H1 (cell line): ENCODE measurements at regions not wholly inside any gene's neighbourhood (a gene's known extent, or its start where the extent isn't known, plus 50 kb on each side); places are given as distances from the start of the nearest gene placed in this dataset.

Experiments
- BCL11A ChIP-seq, 2 experiments: IDR thresholded peaks; one replicate each; pipeline ENCODE4 v1.6.1; 2011; ENCODE audit warnings: low read depth in 2 of 2, low read length in 2 of 2, mild to moderate bottlenecking in 2 of 2
- POLR2AphosphoS5 ChIP-seq: IDR thresholded peaks from 2 replicates; pipeline ENCODE4 v1.6.1; 2011; ENCODE audit warnings: low read depth, low read length
- SP2 ChIP-seq: IDR thresholded peaks from 2 replicates; pipeline ENCODE4 v1.6.1; 2012; ENCODE audit warnings: mild to moderate bottlenecking, low read length, inconsistent platforms
- SRF ChIP-seq: IDR thresholded peaks from 2 replicates; pipeline ENCODE4 v1.6.1; 2011; ENCODE audit warnings: mild to moderate bottlenecking, low read depth, low read length, moderate library complexity
- TF ChIP-seq, protein P1 (sequence below): fragments of 300-600 bp; sonication (generic); IDR thresholded peaks from 2 replicates; pipeline ENCODE4 v1.7.1; 2012; ENCODE audit warnings: low read length, moderate library complexity, mild to moderate bottlenecking, inconsistent platforms; ENCODE audit not compliant: insufficient replicate concordance
- TF ChIP-seq, protein P2 (sequence below): IDR thresholded peaks from 2 replicates; pipeline ENCODE4 v1.6.1; 2011; ENCODE audit warnings: low read length, improper control_type of control experiment
- TF ChIP-seq, protein P3 (sequence below): IDR thresholded peaks from 2 replicates; pipeline ENCODE4 v1.6.1; 2012; ENCODE audit warnings: inconsistent platforms

DNA sequence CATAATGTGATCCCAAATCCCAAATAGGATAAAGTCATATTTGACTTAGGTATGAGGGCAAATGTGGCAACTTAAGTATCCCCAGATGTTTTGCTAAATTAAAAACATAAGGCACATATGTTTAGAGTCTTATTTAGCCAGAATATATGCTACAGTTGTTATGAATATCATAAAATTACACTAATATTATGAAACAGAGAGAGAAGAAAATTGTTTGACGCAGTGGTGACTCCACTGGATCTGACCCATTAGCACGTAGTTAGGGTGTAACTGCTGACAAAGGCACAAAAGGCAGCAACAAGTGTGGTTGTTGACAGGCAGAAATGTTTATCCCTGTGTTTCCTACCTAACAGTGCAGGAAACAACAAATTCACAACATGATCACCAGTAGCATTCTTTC is 152.4 kb upstream of the THBS2 start (continued):
- TF ChIP-seq, protein P1, sequence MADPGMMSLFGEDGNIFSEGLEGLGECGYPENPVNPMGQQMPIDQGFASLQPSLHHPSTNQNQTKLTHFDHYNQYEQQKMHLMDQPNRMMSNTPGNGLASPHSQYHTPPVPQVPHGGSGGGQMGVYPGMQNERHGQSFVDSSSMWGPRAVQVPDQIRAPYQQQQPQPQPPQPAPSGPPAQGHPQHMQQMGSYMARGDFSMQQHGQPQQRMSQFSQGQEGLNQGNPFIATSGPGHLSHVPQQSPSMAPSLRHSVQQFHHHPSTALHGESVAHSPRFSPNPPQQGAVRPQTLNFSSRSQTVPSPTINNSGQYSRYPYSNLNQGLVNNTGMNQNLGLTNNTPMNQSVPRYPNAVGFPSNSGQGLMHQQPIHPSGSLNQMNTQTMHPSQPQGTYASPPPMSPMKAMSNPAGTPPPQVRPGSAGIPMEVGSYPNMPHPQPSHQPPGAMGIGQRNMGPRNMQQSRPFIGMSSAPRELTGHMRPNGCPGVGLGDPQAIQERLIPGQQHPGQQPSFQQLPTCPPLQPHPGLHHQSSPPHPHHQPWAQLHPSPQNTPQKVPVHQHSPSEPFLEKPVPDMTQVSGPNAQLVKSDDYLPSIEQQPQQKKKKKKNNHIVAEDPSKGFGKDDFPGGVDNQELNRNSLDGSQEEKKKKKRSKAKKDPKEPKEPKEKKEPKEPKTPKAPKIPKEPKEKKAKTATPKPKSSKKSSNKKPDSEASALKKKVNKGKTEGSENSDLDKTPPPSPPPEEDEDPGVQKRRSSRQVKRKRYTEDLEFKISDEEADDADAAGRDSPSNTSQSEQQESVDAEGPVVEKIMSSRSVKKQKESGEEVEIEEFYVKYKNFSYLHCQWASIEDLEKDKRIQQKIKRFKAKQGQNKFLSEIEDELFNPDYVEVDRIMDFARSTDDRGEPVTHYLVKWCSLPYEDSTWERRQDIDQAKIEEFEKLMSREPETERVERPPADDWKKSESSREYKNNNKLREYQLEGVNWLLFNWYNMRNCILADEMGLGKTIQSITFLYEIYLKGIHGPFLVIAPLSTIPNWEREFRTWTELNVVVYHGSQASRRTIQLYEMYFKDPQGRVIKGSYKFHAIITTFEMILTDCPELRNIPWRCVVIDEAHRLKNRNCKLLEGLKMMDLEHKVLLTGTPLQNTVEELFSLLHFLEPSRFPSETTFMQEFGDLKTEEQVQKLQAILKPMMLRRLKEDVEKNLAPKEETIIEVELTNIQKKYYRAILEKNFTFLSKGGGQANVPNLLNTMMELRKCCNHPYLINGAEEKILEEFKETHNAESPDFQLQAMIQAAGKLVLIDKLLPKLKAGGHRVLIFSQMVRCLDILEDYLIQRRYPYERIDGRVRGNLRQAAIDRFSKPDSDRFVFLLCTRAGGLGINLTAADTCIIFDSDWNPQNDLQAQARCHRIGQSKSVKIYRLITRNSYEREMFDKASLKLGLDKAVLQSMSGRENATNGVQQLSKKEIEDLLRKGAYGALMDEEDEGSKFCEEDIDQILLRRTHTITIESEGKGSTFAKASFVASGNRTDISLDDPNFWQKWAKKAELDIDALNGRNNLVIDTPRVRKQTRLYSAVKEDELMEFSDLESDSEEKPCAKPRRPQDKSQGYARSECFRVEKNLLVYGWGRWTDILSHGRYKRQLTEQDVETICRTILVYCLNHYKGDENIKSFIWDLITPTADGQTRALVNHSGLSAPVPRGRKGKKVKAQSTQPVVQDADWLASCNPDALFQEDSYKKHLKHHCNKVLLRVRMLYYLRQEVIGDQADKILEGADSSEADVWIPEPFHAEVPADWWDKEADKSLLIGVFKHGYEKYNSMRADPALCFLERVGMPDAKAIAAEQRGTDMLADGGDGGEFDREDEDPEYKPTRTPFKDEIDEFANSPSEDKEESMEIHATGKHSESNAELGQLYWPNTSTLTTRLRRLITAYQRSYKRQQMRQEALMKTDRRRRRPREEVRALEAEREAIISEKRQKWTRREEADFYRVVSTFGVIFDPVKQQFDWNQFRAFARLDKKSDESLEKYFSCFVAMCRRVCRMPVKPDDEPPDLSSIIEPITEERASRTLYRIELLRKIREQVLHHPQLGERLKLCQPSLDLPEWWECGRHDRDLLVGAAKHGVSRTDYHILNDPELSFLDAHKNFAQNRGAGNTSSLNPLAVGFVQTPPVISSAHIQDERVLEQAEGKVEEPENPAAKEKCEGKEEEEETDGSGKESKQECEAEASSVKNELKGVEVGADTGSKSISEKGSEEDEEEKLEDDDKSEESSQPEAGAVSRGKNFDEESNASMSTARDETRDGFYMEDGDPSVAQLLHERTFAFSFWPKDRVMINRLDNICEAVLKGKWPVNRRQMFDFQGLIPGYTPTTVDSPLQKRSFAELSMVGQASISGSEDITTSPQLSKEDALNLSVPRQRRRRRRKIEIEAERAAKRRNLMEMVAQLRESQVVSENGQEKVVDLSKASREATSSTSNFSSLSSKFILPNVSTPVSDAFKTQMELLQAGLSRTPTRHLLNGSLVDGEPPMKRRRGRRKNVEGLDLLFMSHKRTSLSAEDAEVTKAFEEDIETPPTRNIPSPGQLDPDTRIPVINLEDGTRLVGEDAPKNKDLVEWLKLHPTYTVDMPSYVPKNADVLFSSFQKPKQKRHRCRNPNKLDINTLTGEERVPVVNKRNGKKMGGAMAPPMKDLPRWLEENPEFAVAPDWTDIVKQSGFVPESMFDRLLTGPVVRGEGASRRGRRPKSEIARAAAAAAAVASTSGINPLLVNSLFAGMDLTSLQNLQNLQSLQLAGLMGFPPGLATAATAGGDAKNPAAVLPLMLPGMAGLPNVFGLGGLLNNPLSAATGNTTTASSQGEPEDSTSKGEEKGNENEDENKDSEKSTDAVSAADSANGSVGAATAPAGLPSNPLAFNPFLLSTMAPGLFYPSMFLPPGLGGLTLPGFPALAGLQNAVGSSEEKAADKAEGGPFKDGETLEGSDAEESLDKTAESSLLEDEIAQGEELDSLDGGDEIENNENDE, result no peak
- TF ChIP-seq, protein P2, sequence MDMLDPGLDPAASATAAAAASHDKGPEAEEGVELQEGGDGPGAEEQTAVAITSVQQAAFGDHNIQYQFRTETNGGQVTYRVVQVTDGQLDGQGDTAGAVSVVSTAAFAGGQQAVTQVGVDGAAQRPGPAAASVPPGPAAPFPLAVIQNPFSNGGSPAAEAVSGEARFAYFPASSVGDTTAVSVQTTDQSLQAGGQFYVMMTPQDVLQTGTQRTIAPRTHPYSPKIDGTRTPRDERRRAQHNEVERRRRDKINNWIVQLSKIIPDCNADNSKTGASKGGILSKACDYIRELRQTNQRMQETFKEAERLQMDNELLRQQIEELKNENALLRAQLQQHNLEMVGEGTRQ, result no peak
- TF ChIP-seq BCL11A (IDR thresholded peaks at IDR 0.05; ENCODE audit: low read depth in 2 of 2, low read length in 2 of 2) (no peak), SRF (no peak), SP2 (no peak), POLR2AphosphoS5 (no peak)
- TF ChIP-seq, protein P3, sequence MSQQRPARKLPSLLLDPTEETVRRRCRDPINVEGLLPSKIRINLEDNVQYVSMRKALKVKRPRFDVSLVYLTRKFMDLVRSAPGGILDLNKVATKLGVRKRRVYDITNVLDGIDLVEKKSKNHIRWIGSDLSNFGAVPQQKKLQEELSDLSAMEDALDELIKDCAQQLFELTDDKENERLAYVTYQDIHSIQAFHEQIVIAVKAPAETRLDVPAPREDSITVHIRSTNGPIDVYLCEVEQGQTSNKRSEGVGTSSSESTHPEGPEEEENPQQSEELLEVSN, result no peak
- TF ChIP-seq, all 59 proteins: peak for 0
